ENCODE measurements at regions not wholly inside any gene's neighbourhood (a gene's known extent, or its start where the extent isn't known, plus 50 kb on each side); places are given as distances from the start of the nearest gene placed in this dataset.
A peak's percentile ranks its signal among the peaks of the same experiment; 100 is the strongest.

DNA sequence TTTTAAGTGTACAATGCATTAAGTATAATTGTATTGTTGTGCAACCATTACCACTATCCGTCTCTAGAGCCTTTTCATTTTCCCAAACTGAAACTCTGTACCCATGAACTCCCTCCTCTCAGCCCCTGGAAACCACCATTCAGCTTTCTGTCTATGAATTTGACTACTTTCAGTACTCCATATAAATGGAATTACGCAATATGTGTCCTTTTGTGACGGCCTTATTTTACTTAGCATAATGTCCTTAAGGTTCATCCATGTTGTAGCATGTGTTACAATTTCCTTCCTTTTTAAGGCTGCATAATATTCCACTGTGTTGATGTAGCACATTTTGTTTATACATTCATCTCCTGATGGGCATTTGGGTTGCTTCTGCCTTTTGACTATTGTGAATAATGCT is 143.6 kb upstream of the KCNG1 start:
- Histone ChIP-seq H3K36me3 (ENCODE audit: control insufficient read depth, insufficient read depth, low read length) (no peaks in the 10 kb centered on the region), H3K9me3 (replicated peaks; ENCODE audit: control insufficient read depth, insufficient read depth, low read depth, low read length) (no peaks in the 10 kb centered on the region), H3K27me3 (ENCODE audit: control insufficient read depth in 2 of 2, insufficient read depth in 2 of 2, low read length in 2 of 2) (peaks cover 7 to 23% of the 10 kb centered on the region in 2 experiments; a peak in 4 of 5 replicates), H3K27ac (ENCODE audit: extremely low read depth, low read depth, low read length) (no peak overlapping the region), H3K9ac (ENCODE audit: insufficient read depth in 1 of 2, low read depth in 2 of 2, low read length in 2 of 2) (no peak overlapping the region), H3K9me1 (ENCODE audit: control insufficient read depth, insufficient read depth, low read length) (no peaks in the 10 kb centered on the region), H3K79me2 (ENCODE audit: control insufficient read depth, insufficient read depth, low read length) (no peaks in the 10 kb centered on the region), H3K4me3 (no peak overlapping the region), H3K4me2 (ENCODE audit: insufficient read depth, low read length) (no peak overlapping the region), H2AFZ (ENCODE audit: low read depth, low read length) (no peak overlapping the region), H4K20me1 (replicated peaks; ENCODE audit: control insufficient read depth, insufficient read depth, low read length) (no peaks in the 10 kb centered on the region), H3K4me1 (replicated peaks in 1 of 2; ENCODE audit: control insufficient read depth in 2 of 2, insufficient read depth in 2 of 2, low read length in 2 of 2) (no peaks in the 10 kb centered on the region)
- BruUV-seq (replicated peaks), result no TSS peak
- ChIA-PET CTCF (ENCODE audit: low intra/inter-chr PET ratio) (no interaction called here), POLR2A (interaction anchor here (1.6 kb wide), 1 partner anchor 10 kb away, joined by 6 read pairs; no protein-coding TSS in a partner anchor)
- DNase-seq (ENCODE audit: extremely low read depth in 1 of 4, low spot score in 3 of 4), result no peak
- in situ Hi-C loops (cut with MboI) (no loop called here), intact Hi-C loops (cut with micrococcal nuclease) (no loop called here)
- no peak for FAIRE-seq
- no peak for ATAC-seq
- no peak for TF ChIP-seq HIVEP1 (CRISPR knock-in tag; IDR thresholded peaks at IDR 0.05)
- TF ChIP-seq CEBPB (tag; IDR thresholded peaks at IDR 0.05), result peak; percentile 87
- no peak for TF ChIP-seq ZNF449 (CRISPR knock-in tag; IDR thresholded peaks at IDR 0.05)
- no peak for TF ChIP-seq CEBPG (CRISPR knock-in tag; IDR thresholded peaks at IDR 0.05)
- peak; percentile 60 to 92 for TF ChIP-seq CEBPG (tag; conservative IDR thresholded peaks at IDR 0.05 in 1 of 2, IDR thresholded peaks at IDR 0.05 in 1 of 2)
- peak; percentile 82 for TF ChIP-seq ZNF146 (CRISPR knock-in tag; IDR thresholded peaks at IDR 0.05; ENCODE audit: unreplicated experiment)
- TF ChIP-seq RBM25 (IDR thresholded peaks at IDR 0.05; ENCODE audit: low read depth, low read length, severe bottlenecking), result peak; percentile 18
- TF ChIP-seq, protein P1, sequence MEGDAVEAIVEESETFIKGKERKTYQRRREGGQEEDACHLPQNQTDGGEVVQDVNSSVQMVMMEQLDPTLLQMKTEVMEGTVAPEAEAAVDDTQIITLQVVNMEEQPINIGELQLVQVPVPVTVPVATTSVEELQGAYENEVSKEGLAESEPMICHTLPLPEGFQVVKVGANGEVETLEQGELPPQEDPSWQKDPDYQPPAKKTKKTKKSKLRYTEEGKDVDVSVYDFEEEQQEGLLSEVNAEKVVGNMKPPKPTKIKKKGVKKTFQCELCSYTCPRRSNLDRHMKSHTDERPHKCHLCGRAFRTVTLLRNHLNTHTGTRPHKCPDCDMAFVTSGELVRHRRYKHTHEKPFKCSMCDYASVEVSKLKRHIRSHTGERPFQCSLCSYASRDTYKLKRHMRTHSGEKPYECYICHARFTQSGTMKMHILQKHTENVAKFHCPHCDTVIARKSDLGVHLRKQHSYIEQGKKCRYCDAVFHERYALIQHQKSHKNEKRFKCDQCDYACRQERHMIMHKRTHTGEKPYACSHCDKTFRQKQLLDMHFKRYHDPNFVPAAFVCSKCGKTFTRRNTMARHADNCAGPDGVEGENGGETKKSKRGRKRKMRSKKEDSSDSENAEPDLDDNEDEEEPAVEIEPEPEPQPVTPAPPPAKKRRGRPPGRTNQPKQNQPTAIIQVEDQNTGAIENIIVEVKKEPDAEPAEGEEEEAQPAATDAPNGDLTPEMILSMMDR (IDR thresholded peaks at IDR 0.05 in 2 of 3, conservative IDR thresholded peaks at IDR 0.05 in 1 of 3; ENCODE audit: insufficient read depth in 2 of 3, low read depth in 1 of 3, low read length in 3 of 3), result no peak
- TF ChIP-seq GABPA (tag; conservative IDR thresholded peaks at IDR 0.05; ENCODE audit: low read depth), result no peak
- 0% methylated on average over 3 of the region's 3 CpGs for WGBS (ENCODE audit: insufficient coverage, low coverage, missing lambda C conversion rate)

Measured in K562 (cell line).